SK-N-SH (cell line): ENCODE measurements at regions not wholly inside any gene's neighbourhood (a gene's known extent, or its start where the extent isn't known, plus 50 kb on each side); places are given as distances from the start of the nearest gene placed in this dataset.

Source experiments
- CTCF ChIA-PET: fragments of 300-600, 350-600 bp; formaldehyde crosslinking; extraction: SDS; loops from one replicate; lab custom pipeline; 2021; lab: Yijun Ruan, JAX
- POLR2A ChIA-PET: fragments of 350-600 bp; sonication (Branson Sonifier 250); formaldehyde crosslinking; extraction: SDS; loops from one replicate; lab custom pipeline; 2020; ENCODE audit warnings: antibody characterized with exemption, inconsistent platforms; lab: Yijun Ruan, JAX
- DNase-seq: peaks from one replicate; pipeline ENCODE4 v3.0.0; 2012
- H2AFZ ChIP-seq: fragments of 200-600 bp; sonication (generic); 2 replicates; pipeline ENCODE4 v1.8.1; 2016; ENCODE audit warnings: antibody characterized with exemption, mild to moderate bottlenecking, low read depth
- H3F3A ChIP-seq: fragments of 200-600 bp; sonication (generic); replicated peaks from 2 replicates; pipeline ENCODE3; 2016; ENCODE audit warnings: antibody characterized with exemption, mild to moderate bottlenecking; ENCODE audit not compliant: insufficient read depth
- H3K27ac ChIP-seq, 2 experiments: fragments of 200-500 bp in 1 of 2; fragments of 200-600 bp in 1 of 2; sonication (Bioruptor generic) in 1 of 2; sonication (generic), shearing (Covaris generic) in 1 of 2; 2 replicates each; pipeline versions ENCODE4 v1.5.1 to v1.6.1; 2014 to 2016; ENCODE audit warnings: low read depth in 2 of 2, inconsistent platforms in 1 of 2, low read length in 1 of 2, mild to moderate bottlenecking in 1 of 2, mixed read lengths in 1 of 2
- H3K27me3 ChIP-seq: fragments of 200-600 bp; sonication (generic), shearing (Covaris generic); 2 replicates; pipeline ENCODE4 v1.6.1; 2016; ENCODE audit warnings: mixed run types; ENCODE audit not compliant: insufficient read depth
- H3K36me3 ChIP-seq, 2 experiments: fragments of 200-500 bp in 1 of 2; fragments of 200-600 bp in 1 of 2; sonication (Bioruptor generic) in 1 of 2; sonication (generic) in 1 of 2; replicated peaks in 1 of 2; 2 replicates each; pipeline versions ENCODE3 to v1.5.1; 2014 to 2016; ENCODE audit warnings: low read length in 1 of 2, mild to moderate bottlenecking in 1 of 2; ENCODE audit not compliant: insufficient read depth in 2 of 2, control insufficient read depth in 1 of 2
- H3K4me1 ChIP-seq, 2 experiments: fragments of 200-500 bp in 1 of 2; fragments of 200-600 bp in 1 of 2; sonication (Bioruptor generic) in 1 of 2; sonication (generic), shearing (Covaris generic) in 1 of 2; 2 replicates each; pipeline versions ENCODE4 v1.5.1 to v1.6.1; 2014 to 2016; ENCODE audit warnings: low read depth in 1 of 2, low read length in 1 of 2, mixed run types in 1 of 2; ENCODE audit not compliant: insufficient read depth in 2 of 2, control insufficient read depth in 1 of 2
- H3K4me2 ChIP-seq: fragments of 200-600 bp; sonication (generic), shearing (Covaris generic); 2 replicates; pipeline ENCODE4 v1.6.1; 2017; ENCODE audit warnings: mixed run types
- H3K4me3 ChIP-seq, 2 experiments: fragments of 200-500 bp in 1 of 2; fragments of 200-600 bp in 1 of 2; sonication (Bioruptor generic) in 1 of 2; sonication (generic), shearing (Covaris generic) in 1 of 2; 2 replicates each; pipeline versions ENCODE4 v1.5.1 to v1.8.1; 2014 to 2016; ENCODE audit warnings: low read depth in 2 of 2, inconsistent platforms in 1 of 2, low read length in 1 of 2, mild to moderate bottlenecking in 1 of 2, mixed read lengths in 1 of 2, moderate library complexity in 1 of 2
- H3K79me2 ChIP-seq: fragments of 200-600 bp; sonication (generic); 2 replicates; pipeline ENCODE4 v1.8.1; 2017; ENCODE audit warnings: mild to moderate bottlenecking; ENCODE audit not compliant: insufficient read depth
- H3K9ac ChIP-seq: fragments of 200-600 bp; sonication (generic); 2 replicates; pipeline ENCODE4 v1.6.1; 2017; ENCODE audit warnings: mixed run types
- H3K9me2 ChIP-seq: fragments of 200-600 bp; sonication (generic); 2 replicates; pipeline ENCODE4 v1.6.1; 2017; ENCODE audit warnings: mixed run types
- H3K9me3 ChIP-seq: fragments of 200-600 bp; sonication (generic); 2 replicates; pipeline ENCODE4 v1.6.1; 2017; ENCODE audit warnings: mixed run types, mild to moderate bottlenecking, moderate library complexity
- H4K20me1 ChIP-seq: fragments of 200-600 bp; sonication (generic); 2 replicates; pipeline ENCODE4 v1.6.1; 2017; ENCODE audit warnings: mild to moderate bottlenecking, mixed run types; ENCODE audit not compliant: insufficient read depth
- EP300 ChIP-seq, 2 experiments: IDR thresholded peaks; 2 replicates each; pipeline versions ENCODE4 v1.4.0 to v1.6.1; 2012; ENCODE audit warnings: borderline replicate concordance in 1 of 2, low read depth in 1 of 2, low read length in 1 of 2
- FOSL2 ChIP-seq: IDR thresholded peaks from 2 replicates; pipeline ENCODE4 v1.4.0; 2012; ENCODE audit warnings: low read depth, mild to moderate bottlenecking, moderate library complexity, borderline replicate concordance
- FOXJ3 ChIP-seq: sonication (generic); formaldehyde crosslinking; IDR thresholded peaks from 2 replicates; pipeline ENCODE4 v1.5.1; 2020; ENCODE audit warnings: mild to moderate bottlenecking, missing genetic modification reagents
- FOXM1 ChIP-seq: IDR thresholded peaks from 2 replicates; pipeline ENCODE4 v1.4.0; 2012; ENCODE audit warnings: low read depth, mild to moderate bottlenecking
- GABPA ChIP-seq: IDR thresholded peaks from 2 replicates; pipeline ENCODE4 v1.4.0; 2012; ENCODE audit warnings: low read depth, mild to moderate bottlenecking
- GATA2 ChIP-seq: sonication (generic); formaldehyde crosslinking; IDR thresholded peaks from 2 replicates; pipeline ENCODE4 v1.5.0; 2020; ENCODE audit warnings: mild to moderate bottlenecking, missing genetic modification reagents
- IRF3 ChIP-seq: fragments of 150-350 bp; IDR thresholded peaks from 2 replicates; pipeline ENCODE4 v1.6.1; 2016; ENCODE audit warnings: mild to moderate bottlenecking, low read depth, low read length
- JUND ChIP-seq: IDR thresholded peaks from 2 replicates; pipeline ENCODE4 v1.4.0; 2012
- MAX ChIP-seq: IDR thresholded peaks from 2 replicates; pipeline ENCODE4 v1.4.0; 2012; ENCODE audit warnings: low read depth
- MEF2A ChIP-seq: IDR thresholded peaks from 2 replicates; pipeline ENCODE4 v1.4.0; 2012; ENCODE audit warnings: low read depth, borderline replicate concordance
- MXI1 ChIP-seq: IDR thresholded peaks from 2 replicates; pipeline ENCODE4 v1.6.1; 2012; ENCODE audit warnings: mild to moderate bottlenecking, low read depth, low read length, improper control_type of control experiment
- NFIC ChIP-seq: IDR thresholded peaks from 2 replicates; pipeline ENCODE4 v1.4.0; 2012; ENCODE audit warnings: borderline replicate concordance
- NRF1 ChIP-seq: IDR thresholded peaks from 2 replicates; pipeline ENCODE4 v1.6.1; 2012; ENCODE audit warnings: low read depth, mild to moderate bottlenecking, low read length
- RCOR1 ChIP-seq: fragments of 150-350 bp; IDR thresholded peaks from 2 replicates; pipeline ENCODE4 v1.6.1; 2017; ENCODE audit warnings: antibody characterized with exemption, low read length
- RFX5 ChIP-seq: IDR thresholded peaks from 2 replicates; pipeline ENCODE4 v1.6.1; 2012; ENCODE audit warnings: mild to moderate bottlenecking, improper control_type of control experiment, low read length
- RXRA ChIP-seq: IDR thresholded peaks from 2 replicates; pipeline ENCODE4 v1.4.0; 2012; ENCODE audit warnings: low read depth, mild to moderate bottlenecking, borderline replicate concordance
- SIN3A ChIP-seq: IDR thresholded peaks from 2 replicates; pipeline ENCODE4 v1.6.1; 2012; ENCODE audit warnings: low read depth, mild to moderate bottlenecking, low read length, moderate library complexity, borderline replicate concordance
- SMC3 ChIP-seq: IDR thresholded peaks from 2 replicates; pipeline ENCODE4 v1.6.1; 2012; ENCODE audit warnings: low read depth, low read length, improper control_type of control experiment
- TCF12 ChIP-seq: IDR thresholded peaks from 2 replicates; pipeline ENCODE4 v1.4.0; 2012
- TEAD4 ChIP-seq: IDR thresholded peaks from 2 replicates; pipeline ENCODE4 v1.4.0; 2012; ENCODE audit warnings: mild to moderate bottlenecking, borderline replicate concordance; ENCODE audit not compliant: insufficient read depth
- YY1 ChIP-seq: IDR thresholded peaks from 2 replicates; pipeline ENCODE4 v1.4.0; 2012; ENCODE audit warnings: low read depth, mild to moderate bottlenecking
- WGBS: methylation state at CpG from one replicate; pipeline ENCODE4 v1.1.6; 2017; ENCODE audit warnings: low lambda C conversion rate; 5-methylcytosine and 5-hydroxymethylcytosine counted together
- TF ChIP-seq, protein P1 (sequence below): IDR thresholded peaks from 2 replicates; pipeline ENCODE4 v1.4.0; 2012; ENCODE audit warnings: low read depth, borderline replicate concordance
- TF ChIP-seq, protein P2 (sequence below): IDR thresholded peaks from 2 replicates; pipeline ENCODE4; 2012

DNA sequence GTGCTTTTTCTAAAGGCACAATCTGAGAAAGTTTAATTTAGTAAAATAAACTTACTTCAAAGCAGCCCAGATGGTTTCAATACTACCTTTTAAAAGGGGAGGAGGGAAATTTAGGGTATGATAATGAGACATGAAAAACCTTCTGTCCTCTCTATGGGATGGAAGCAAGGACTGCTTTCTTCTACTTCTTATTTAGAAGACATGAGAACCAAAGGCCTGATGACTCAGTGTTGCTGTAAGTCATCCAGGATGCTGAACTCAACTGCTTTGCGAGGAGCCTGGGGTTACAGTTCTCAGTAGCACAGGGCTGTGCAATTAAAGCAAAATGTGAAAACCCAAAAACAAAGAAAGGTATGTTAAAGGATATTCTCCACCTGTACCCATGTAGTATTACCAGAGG is 140.8 kb upstream of the EDNRA start:
- Histone ChIP-seq H3K9ac (peak overlapping the region; percentile 35; the same call in 1 of the 2 replicates), H3K79me2 (no peaks in the 10 kb centered on the region), H3K4me3 (no peak overlapping the region), H3K9me2 (no peaks in the 10 kb centered on the region), H3K4me1 (peaks cover 7 to 16% of the 10 kb centered on the region in 2 experiments; a peak in 3 of 4 replicates), H3K27ac (peak overlapping the region; percentile 90 to 98), H3K9me3 (no peaks in the 10 kb centered on the region), H4K20me1 (no peaks in the 10 kb centered on the region), H3K36me3 (no peaks in the 10 kb centered on the region), H3K4me2 (peak overlapping the region; percentile 53; the same call in 1 of the 2 replicates), H2AFZ (peak overlapping the region; percentile 47), H3F3A (peaks cover 21% of the 10 kb centered on the region), H3K27me3 (no peaks in the 10 kb centered on the region)
- TF ChIP-seq NFIC = peak; percentile 23; the same call in 1 of the 2 replicates
- TF ChIP-seq IRF3 = no peak
- TF ChIP-seq MAX = peak; percentile 2; the same call in 1 of the 2 replicates
- no peak for TF ChIP-seq MXI1
- peak; percentile 82 for TF ChIP-seq FOSL2
- peak; percentile 56 for TF ChIP-seq JUND
- DNase-seq = no peak
- ChIA-PET CTCF (no interaction called here), POLR2A (no interaction called here)
- 11% methylated on average over 1 of the region's 1 CpG for WGBS

GRCh38 chr4:147340591-147341120 is 140.2 kb upstream of the EDNRA start:
- peaks cover 7 to 16% of the 10 kb centered on the region in 2 experiments; a peak in 3 of 4 replicates for H3K4me1 ChIP-seq
- H3K4me3 ChIP-seq = no peak overlapping the region
- H3K36me3 ChIP-seq = no peaks in the 10 kb centered on the region
- H3K9me2 ChIP-seq = no peaks in the 10 kb centered on the region
- H2AFZ ChIP-seq = peak overlapping the region; percentile 47
- peak; percentile 67 for DNase-seq
- CTCF ChIA-PET = interaction anchor here (0.9 to 1.5 kb wide), 2 partner anchors 178 to 526 kb away, joined by 3 to 4 read pairs; no protein-coding TSS in a partner anchor
- peaks cover 21% of the 10 kb centered on the region for H3F3A ChIP-seq
- POLR2A ChIA-PET = no interaction called here
- WGBS = 7% methylated on average over 3 of the region's 3 CpGs
- no peaks in the 10 kb centered on the region for H3K79me2 ChIP-seq
- H3K9ac ChIP-seq = no peak overlapping the region
- no peaks in the 10 kb centered on the region for H3K9me3 ChIP-seq
- H3K4me2 ChIP-seq = peak overlapping the region; percentile 53
- no peaks in the 10 kb centered on the region for H3K27me3 ChIP-seq
- peak overlapping the region; percentile 90 to 98 for H3K27ac ChIP-seq
- H4K20me1 ChIP-seq = no peaks in the 10 kb centered on the region
- TF ChIP-seq, protein P1, sequence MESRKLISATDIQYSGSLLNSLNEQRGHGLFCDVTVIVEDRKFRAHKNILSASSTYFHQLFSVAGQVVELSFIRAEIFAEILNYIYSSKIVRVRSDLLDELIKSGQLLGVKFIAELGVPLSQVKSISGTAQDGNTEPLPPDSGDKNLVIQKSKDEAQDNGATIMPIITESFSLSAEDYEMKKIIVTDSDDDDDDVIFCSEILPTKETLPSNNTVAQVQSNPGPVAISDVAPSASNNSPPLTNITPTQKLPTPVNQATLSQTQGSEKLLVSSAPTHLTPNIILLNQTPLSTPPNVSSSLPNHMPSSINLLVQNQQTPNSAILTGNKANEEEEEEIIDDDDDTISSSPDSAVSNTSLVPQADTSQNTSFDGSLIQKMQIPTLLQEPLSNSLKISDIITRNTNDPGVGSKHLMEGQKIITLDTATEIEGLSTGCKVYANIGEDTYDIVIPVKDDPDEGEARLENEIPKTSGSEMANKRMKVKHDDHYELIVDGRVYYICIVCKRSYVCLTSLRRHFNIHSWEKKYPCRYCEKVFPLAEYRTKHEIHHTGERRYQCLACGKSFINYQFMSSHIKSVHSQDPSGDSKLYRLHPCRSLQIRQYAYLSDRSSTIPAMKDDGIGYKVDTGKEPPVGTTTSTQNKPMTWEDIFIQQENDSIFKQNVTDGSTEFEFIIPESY = no peak
- no peak for TF ChIP-seq SIN3A
- no peak for TF ChIP-seq NFIC
- TF ChIP-seq GATA2 (CRISPR knock-in tag) = peak; percentile 76
- no peak for TF ChIP-seq GABPA
- peak; percentile 18; the same call in 1 of the 2 replicates for TF ChIP-seq FOSL2
- no peak for TF ChIP-seq NRF1
- TF ChIP-seq, protein P2, sequence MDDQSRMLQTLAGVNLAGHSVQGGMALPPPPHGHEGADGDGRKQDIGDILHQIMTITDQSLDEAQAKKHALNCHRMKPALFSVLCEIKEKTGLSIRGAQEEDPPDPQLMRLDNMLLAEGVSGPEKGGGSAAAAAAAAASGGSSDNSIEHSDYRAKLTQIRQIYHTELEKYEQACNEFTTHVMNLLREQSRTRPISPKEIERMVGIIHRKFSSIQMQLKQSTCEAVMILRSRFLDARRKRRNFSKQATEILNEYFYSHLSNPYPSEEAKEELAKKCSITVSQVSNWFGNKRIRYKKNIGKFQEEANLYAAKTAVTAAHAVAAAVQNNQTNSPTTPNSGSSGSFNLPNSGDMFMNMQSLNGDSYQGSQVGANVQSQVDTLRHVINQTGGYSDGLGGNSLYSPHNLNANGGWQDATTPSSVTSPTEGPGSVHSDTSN = peak; percentile 52
- no peak for TF ChIP-seq TEAD4
- peak; percentile 45 to 93; a peak in 3 of 4 replicates for TF ChIP-seq EP300 (IDR thresholded peaks at IDR 0.05; ENCODE audit: borderline replicate concordance in 1 of 2, low read depth in 1 of 2, low read length in 1 of 2)
- TF ChIP-seq MEF2A = no peak
- no peak for TF ChIP-seq RFX5
- no peak for TF ChIP-seq FOXM1
- peak; percentile 86 for TF ChIP-seq TCF12
- TF ChIP-seq FOXJ3 (CRISPR knock-in tag) = no peak
- TF ChIP-seq RXRA = no peak
- TF ChIP-seq MXI1 = no peak
- peak; percentile 20; the same call in 1 of the 2 replicates for TF ChIP-seq JUND
- no peak for TF ChIP-seq YY1
- peak; percentile 90 for TF ChIP-seq RCOR1
- TF ChIP-seq SMC3 = no peak; the same call in 1 of the 2 replicates
